HFFc6 (cell line): ENCODE measurements at regions not wholly inside any gene's neighbourhood (a gene's known extent, or its start where the extent isn't known, plus 50 kb on each side); places are given as distances from the start of the nearest gene placed in this dataset.

ENCODE experiments used
- DNase-seq: peaks from one replicate; pipeline ENCODE4 v3.0.0-alpha.2; 2018
- H3K27ac Mint-ChIP-seq: 2 replicates; pipeline ENCODE4 v1.8.0; 2020; ENCODE audit warnings: mild to moderate bottlenecking, mixed read lengths
- H3K27me3 Mint-ChIP-seq: 2 replicates; pipeline ENCODE4 v1.8.0; 2021; ENCODE audit warnings: mild to moderate bottlenecking, moderate library complexity, mixed read lengths; ENCODE audit not compliant: insufficient read depth
- H3K36me3 Mint-ChIP-seq: 2 replicates; pipeline ENCODE4 v1.8.0; 2021; ENCODE audit warnings: low read depth, mixed read lengths
- H3K4me1 Mint-ChIP-seq: 2 replicates; pipeline ENCODE4 v1.8.0; 2020; ENCODE audit warnings: low read depth, mixed read lengths
- H3K4me3 Mint-ChIP-seq: 2 replicates; pipeline ENCODE4 v1.8.0; 2020; ENCODE audit warnings: mild to moderate bottlenecking, moderate library complexity, mixed read lengths
- H3K9me3 Mint-ChIP-seq: 2 replicates; pipeline ENCODE4 v1.8.0; 2020; ENCODE audit warnings: mild to moderate bottlenecking, mixed read lengths
- CTCF ChIP-seq: fragments of 200-600 bp; sonication (generic); IDR thresholded peaks from 2 replicates; pipeline ENCODE4 v1.5.0; 2021; ENCODE audit warnings: antibody characterized with exemption, mild to moderate bottlenecking

GRCh38 chr15:95953032-95953431 is 377.5 kb upstream of the NR2F2 start:
- peaks cover 3% of the 10 kb centered on the region; the same call in 1 of the 2 replicates for H3K27me3 Mint-ChIP-seq
- TF ChIP-seq CTCF, result no peak
- H3K36me3 Mint-ChIP-seq, result 0 out of 2 replicates have a peak, but pooled peaks cover 7% of the 10 kb centered on the region
- H3K4me1 Mint-ChIP-seq, result no peaks in the 10 kb centered on the region
- peaks cover 8% of the 10 kb centered on the region for H3K9me3 Mint-ChIP-seq
- H3K27ac Mint-ChIP-seq, result no peak overlapping the region
- DNase-seq, result no peak
- H3K4me3 Mint-ChIP-seq, result no peak overlapping the region

DNA sequence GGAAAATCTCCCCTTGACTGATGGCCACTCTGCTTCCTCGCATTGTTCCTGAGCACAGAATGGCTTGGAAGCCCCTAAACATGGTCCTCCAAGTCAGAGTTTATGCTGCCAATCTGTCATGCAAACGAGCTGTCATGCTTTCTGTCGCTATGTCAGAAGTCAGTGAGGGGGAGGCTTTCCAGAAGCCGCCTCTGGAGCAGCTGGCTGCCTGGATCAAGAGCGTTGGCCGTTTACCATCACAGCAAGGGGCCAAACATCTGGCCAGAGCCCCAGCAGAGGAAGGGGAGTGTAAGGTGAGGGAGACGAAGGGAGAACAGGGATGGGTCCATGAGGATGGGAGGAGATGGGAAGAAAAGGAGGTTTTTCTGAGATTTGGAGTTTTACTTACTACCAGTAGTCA is 372.6 kb upstream of the NR2F2 start:
- no peaks in the 10 kb centered on the region for H3K27me3 Mint-ChIP-seq
- H3K36me3 Mint-ChIP-seq, result 0 out of 2 replicates have a peak, but pooled peaks cover 7% of the 10 kb centered on the region
- no peak overlapping the region for H3K27ac Mint-ChIP-seq
- no peak for DNase-seq
- no peak for TF ChIP-seq CTCF
- no peaks in the 10 kb centered on the region for H3K4me1 Mint-ChIP-seq
- peaks cover 12% of the 10 kb centered on the region for H3K9me3 Mint-ChIP-seq
- no peak overlapping the region for H3K4me3 Mint-ChIP-seq

- H3K27me3 Mint-ChIP-seq, result no peaks in the 10 kb centered on the region
- no peak for TF ChIP-seq CTCF
- H3K9me3 Mint-ChIP-seq, result peaks cover 12% of the 10 kb centered on the region
- DNase-seq, result no peak
- no peaks in the 10 kb centered on the region for H3K4me1 Mint-ChIP-seq
- no peak overlapping the region for H3K4me3 Mint-ChIP-seq
- no peak overlapping the region for H3K27ac Mint-ChIP-seq
- H3K36me3 Mint-ChIP-seq, result 0 out of 2 replicates have a peak, but pooled peaks cover 7% of the 10 kb centered on the region
These were observed 372.1 kb upstream of the NR2F2 start for GRCh38 chr15:95958382-95958781.

DNA sequence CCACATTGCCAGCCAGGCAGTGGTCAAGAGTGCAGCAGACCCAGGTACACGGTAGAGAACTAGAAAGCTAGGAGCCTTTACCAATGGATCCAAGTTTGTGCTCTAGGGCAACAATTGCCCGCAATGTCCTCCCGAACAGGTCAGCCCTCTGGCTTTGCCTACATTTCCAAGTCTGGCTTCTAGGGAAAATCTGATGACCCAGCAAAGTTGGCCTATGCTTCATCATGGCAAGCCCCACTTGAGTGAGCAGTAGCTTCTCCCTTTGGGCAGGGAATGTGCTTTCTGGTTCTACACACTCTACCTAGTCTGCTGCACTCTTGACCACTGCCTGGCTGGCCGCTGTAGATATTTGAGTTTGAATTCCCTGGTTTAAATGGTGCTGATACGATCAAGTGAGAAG is 361.6 kb upstream of the NR2F2 start:
- peaks cover 16% of the 10 kb centered on the region for H3K4me1 Mint-ChIP-seq
- H3K4me3 Mint-ChIP-seq, result no peak overlapping the region
- no peaks in the 10 kb centered on the region for H3K36me3 Mint-ChIP-seq
- peaks cover 2% of the 10 kb centered on the region for H3K27me3 Mint-ChIP-seq
- no peaks in the 10 kb centered on the region for H3K9me3 Mint-ChIP-seq
- H3K27ac Mint-ChIP-seq, result no peak overlapping the region
- TF ChIP-seq CTCF, result no peak
- no peak for DNase-seq

GRCh38 chr15:95970326-95970725 is 360.2 kb upstream of the NR2F2 start:
- DNase-seq, result no peak
- Mint-ChIP-seq H3K36me3 (no peaks in the 10 kb centered on the region), H3K27ac (no peak overlapping the region), H3K4me3 (no peak overlapping the region), H3K27me3 (peaks cover 2% of the 10 kb centered on the region), H3K9me3 (no peaks in the 10 kb centered on the region), H3K4me1 (peaks cover 16% of the 10 kb centered on the region)
- TF ChIP-seq CTCF, result no peak

DNA sequence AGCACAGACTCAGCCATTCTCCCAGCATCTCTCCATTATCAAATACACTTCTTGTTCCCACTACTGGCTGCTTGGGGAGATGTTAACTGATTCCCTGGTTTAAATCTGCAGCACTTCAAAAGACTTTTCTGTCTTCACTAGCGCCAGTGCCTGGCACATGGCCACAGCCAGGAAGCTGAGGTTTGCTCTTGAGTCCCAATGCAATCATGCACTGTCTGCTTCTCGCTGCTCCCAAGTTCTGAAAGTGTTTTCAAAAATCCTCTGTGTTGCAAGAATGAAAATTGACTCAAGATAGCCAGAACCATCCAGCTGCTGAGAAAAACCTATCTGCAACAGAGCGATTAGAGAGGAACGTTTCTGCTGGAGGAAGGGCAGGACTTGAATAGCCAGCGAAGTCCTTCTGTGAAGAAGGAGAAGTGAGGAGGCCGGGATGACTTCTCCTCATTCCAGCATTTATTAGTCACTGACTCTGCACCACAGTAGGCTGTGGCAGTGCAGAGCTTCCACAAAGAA is 358.4 kb upstream of the NR2F2 start:
- Mint-ChIP-seq H3K27ac (no peak overlapping the region), H3K27me3 (peaks cover 2% of the 10 kb centered on the region), H3K4me1 (peaks cover 16% of the 10 kb centered on the region), H3K36me3 (no peaks in the 10 kb centered on the region), H3K9me3 (no peaks in the 10 kb centered on the region), H3K4me3 (peak overlapping the region; percentile 56)
- DNase-seq, result peak; percentile 70
- TF ChIP-seq CTCF, result no peak
